IPS DF 6.9 (cell line): ENCODE measurements at regions not wholly inside any gene's neighbourhood (a gene's known extent, or its start where the extent isn't known, plus 50 kb on each side); places are given as distances from the start of the nearest gene placed in this dataset.

ENCODE experiments used
- DNase-seq: peaks from one replicate; pipeline ENCODE4 v3.0.0-alpha.2; 2013; ENCODE audit warnings: low read depth, low spot score
- H3K27ac ChIP-seq: one replicate; pipeline ENCODE4 v1.5.1; 2013; ENCODE audit warnings: low read length, control low read depth
- H3K27me3 ChIP-seq: 2 replicates; pipeline ENCODE4 v1.6.1; 2013; ENCODE audit warnings: mild to moderate bottlenecking, low read length; ENCODE audit not compliant: control insufficient read depth, insufficient read depth
- H3K36me3 ChIP-seq: 2 replicates; pipeline ENCODE4 v1.6.1; 2013; ENCODE audit warnings: low read length; ENCODE audit not compliant: control insufficient read depth, insufficient read depth
- H3K4me1 ChIP-seq: 2 replicates; pipeline ENCODE4 v1.6.1; 2013; ENCODE audit warnings: low read length; ENCODE audit not compliant: control insufficient read depth, insufficient read depth
- H3K4me3 ChIP-seq: 2 replicates; pipeline ENCODE4 v1.5.1; 2013; ENCODE audit warnings: mild to moderate bottlenecking, low read length
- H3K9me3 ChIP-seq: 2 replicates; pipeline ENCODE4 v1.6.1; 2013; ENCODE audit warnings: low read length, inconsistent platforms; ENCODE audit not compliant: control insufficient read depth, insufficient read depth
- WGBS: extraction: QIAGEN DNeasy Blood & Tissue Kit; methylation state at CpG from one replicate; pipeline ENCODE4 v1.1.7; 2013; ENCODE audit warnings: mixed read lengths, missing lambda C conversion rate; ENCODE audit not compliant: insufficient read length, insufficient coverage; 5-methylcytosine and 5-hydroxymethylcytosine counted together

DNA sequence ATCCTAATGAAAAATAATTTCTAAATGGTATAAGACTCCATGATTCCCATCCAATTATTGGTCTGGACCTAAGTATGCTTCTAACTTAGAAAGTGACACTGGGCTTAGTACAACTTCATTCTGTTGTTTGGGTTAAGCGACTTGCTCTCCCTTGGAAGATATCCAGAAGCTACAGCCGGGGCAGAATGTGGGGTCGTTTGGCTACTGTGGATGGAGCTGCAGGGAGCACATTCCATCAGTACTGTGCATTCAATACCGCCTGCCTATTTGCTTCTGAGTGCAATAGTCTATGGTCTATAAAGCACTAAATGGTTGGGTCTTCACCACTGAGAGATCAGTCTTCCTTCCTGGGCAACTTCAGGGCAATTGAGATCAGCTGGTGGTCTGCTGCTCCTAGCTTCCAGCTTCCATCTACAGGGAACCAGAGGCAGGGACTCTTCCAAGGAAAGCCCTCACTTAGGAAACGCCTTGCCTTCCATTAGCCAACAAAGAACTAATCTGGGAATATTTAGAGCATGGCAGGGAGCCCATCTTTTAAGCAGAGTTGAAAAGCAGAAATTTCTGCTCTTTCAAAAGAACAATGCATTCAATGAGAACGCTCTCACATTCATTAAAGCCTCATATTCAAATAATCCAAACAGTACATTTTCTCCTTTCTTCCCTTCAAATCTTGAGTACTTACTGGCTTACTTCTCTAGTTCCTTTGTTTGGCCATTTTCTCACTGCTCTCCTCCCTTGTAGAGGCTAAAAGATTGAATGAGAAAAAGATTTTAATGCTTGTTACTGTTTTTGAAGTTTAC is 1049.9 kb upstream of the TENM3 start:
- Histone ChIP-seq H3K9me3 (no peaks in the 10 kb centered on the region), H3K4me3 (no peak overlapping the region), H3K4me1 (no peaks in the 10 kb centered on the region), H3K36me3 (no peaks in the 10 kb centered on the region), H3K27ac (no peak overlapping the region), H3K27me3 (no peaks in the 10 kb centered on the region)
- no peak for DNase-seq
- WGBS, result no CpG with 5 or more reads among the region's 6 CpGs

DNA sequence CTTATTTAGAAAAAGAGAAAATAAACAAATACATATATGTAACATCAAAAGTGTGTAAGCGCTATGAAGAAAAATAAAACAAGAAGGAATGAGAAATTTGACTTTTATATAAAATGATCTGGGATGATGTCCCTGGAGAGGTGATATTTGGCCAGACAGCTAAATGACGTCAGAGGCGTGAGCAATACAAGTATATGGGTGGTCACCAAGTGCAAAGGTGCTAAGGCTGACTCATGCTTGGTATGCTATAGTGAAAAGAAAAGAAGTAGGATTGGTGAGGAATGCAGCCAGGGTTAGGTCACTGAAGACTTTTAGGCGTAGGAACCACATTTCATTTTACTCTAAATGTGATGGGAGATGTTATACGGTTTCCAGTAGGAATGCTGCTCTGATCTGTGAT is 1049.1 kb upstream of the TENM3 start:
- no peaks in the 10 kb centered on the region for H3K27me3 ChIP-seq
- WGBS, result no CpG with 5 or more reads among the region's 5 CpGs

GRCh38 chr4:181200076-181200475 is 1043.1 kb upstream of the TENM3 start:
- no peak for DNase-seq
- no peaks in the 10 kb centered on the region for H3K36me3 ChIP-seq
- no peaks in the 10 kb centered on the region for H3K27me3 ChIP-seq
- H3K4me3 ChIP-seq, result no peak overlapping the region
- H3K9me3 ChIP-seq, result no peaks in the 10 kb centered on the region
- no CpG with 5 or more reads among the region's 5 CpGs for WGBS
- H3K4me1 ChIP-seq, result no peaks in the 10 kb centered on the region
- H3K27ac ChIP-seq, result no peak overlapping the region

More for the DNA sequence above, 1049.1 kb upstream of the TENM3 start:
- Histone ChIP-seq H3K36me3 (no peaks in the 10 kb centered on the region), H3K4me1 (no peaks in the 10 kb centered on the region), H3K4me3 (no peak overlapping the region), H3K27ac (no peak overlapping the region), H3K9me3 (no peaks in the 10 kb centered on the region)
- no peak for DNase-seq

DNA sequence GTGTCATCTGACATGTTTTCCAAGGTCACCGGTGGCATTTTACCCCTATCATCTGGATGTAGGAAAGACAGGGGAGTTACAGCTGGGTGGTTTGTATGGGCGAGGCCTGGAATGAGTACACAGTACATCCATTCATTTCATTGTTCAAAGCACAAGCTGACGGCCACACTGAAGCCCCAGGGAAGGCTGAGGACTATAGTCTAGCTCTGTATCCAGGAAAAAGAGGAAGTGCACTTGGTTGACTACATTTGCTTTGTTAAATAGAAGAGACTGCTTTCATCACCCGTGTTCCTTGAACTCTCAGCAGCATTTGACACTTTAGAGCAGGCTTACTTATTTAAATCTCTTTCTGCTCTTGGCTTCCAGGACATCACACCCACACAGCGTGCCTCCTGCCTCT is 1041.0 kb upstream of the TENM3 start:
- Histone ChIP-seq H3K36me3 (no peaks in the 10 kb centered on the region), H3K27me3 (no peaks in the 10 kb centered on the region), H3K4me1 (no peaks in the 10 kb centered on the region), H3K9me3 (no peaks in the 10 kb centered on the region), H3K27ac (no peak overlapping the region), H3K4me3 (no peak overlapping the region)
- DNase-seq, result no peak
- no CpG with 5 or more reads among the region's 5 CpGs for WGBS

DNA sequence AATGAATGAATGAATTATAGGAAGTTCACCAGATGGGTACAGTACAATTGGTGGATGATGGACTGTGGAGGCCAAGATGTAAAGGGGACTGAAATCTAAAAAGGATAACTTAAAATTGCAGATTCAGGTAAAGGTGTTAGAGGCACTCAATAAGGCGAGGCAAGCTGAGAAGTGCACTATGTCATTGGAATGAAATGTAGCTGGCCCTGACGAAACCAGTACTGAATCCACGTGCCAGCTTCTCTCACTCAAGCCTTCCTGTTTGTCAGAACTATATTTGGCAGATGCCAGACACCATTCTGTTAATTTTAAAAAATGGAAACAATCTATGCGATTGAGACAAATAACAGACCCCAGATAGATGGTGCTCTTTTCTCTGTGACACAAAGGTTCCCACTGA is 1039.1 kb upstream of the TENM3 start:
- Histone ChIP-seq H3K4me3 (no peak overlapping the region), H3K4me1 (no peaks in the 10 kb centered on the region), H3K27ac (no peak overlapping the region), H3K9me3 (no peaks in the 10 kb centered on the region), H3K27me3 (no peaks in the 10 kb centered on the region), H3K36me3 (no peaks in the 10 kb centered on the region)
- WGBS, result no CpG with 5 or more reads among the region's 4 CpGs
- no peak for DNase-seq

- no peaks in the 10 kb centered on the region for H3K9me3 ChIP-seq
- no peaks in the 10 kb centered on the region for H3K36me3 ChIP-seq
- no peak for DNase-seq
- WGBS, result no CpG with 5 or more reads among the region's 2 CpGs
- H3K4me3 ChIP-seq, result no peak overlapping the region
- no peaks in the 10 kb centered on the region for H3K4me1 ChIP-seq
- no peak overlapping the region for H3K27ac ChIP-seq
- H3K27me3 ChIP-seq, result no peaks in the 10 kb centered on the region
These were observed 1029.7 kb upstream of the TENM3 start for GRCh38 chr4:181213551-181213950.

DNA sequence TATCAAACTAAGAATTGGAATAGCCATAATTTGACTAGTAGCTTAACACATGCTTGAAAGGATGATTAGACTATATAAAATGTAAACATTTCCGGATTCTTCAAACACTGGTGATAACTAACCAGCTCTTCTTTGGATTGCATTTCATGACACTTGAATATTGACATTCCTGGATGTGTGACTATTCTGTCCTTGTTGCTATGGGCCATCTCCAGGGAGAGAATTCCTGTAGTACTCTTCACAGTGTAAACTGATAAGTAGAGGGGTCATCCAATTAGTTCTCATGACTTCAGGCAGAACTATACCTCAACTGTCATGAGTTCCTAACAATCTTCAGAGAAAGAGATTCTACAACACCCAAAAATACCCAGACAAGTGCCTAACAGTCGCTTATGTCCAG is 1026.7 kb upstream of the TENM3 start:
- no peak for DNase-seq
- Histone ChIP-seq H3K27me3 (no peaks in the 10 kb centered on the region), H3K27ac (no peak overlapping the region), H3K4me1 (no peaks in the 10 kb centered on the region), H3K4me3 (no peak overlapping the region), H3K9me3 (no peaks in the 10 kb centered on the region), H3K36me3 (no peaks in the 10 kb centered on the region)
- WGBS, result 100% methylated on average over 1 of the region's 2 CpGs

- DNase-seq, result no peak
- Histone ChIP-seq H3K27ac (no peak overlapping the region), H3K4me1 (no peaks in the 10 kb centered on the region), H3K27me3 (no peaks in the 10 kb centered on the region), H3K36me3 (no peaks in the 10 kb centered on the region), H3K4me3 (no peak overlapping the region), H3K9me3 (no peaks in the 10 kb centered on the region)
- 100% methylated on average over 1 of the region's 3 CpGs for WGBS
These were observed 1023.3 kb upstream of the TENM3 start for GRCh38 chr4:181219783-181220416.

DNA sequence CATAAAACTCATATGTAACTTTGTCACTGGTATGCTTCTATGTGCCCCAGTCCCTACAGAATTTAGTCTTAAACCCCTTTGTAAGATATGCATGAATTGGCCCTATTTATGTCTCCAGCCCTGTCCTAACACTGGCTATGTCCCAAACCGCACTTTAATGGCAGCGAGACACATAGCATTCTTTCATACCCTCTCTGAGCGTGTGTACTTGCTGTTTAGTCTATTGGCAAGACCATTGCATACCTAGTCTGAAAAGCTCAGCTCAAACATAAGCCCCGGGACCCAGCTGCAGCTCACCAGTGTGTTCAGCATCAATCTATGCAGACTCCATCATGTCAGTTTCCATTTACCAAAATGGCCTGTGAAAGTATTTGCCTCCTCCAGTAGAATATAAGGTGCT is 1018.4 kb upstream of the TENM3 start:
- WGBS, result no CpG with 5 or more reads among the region's 4 CpGs
- DNase-seq, result no peak
- peaks cover 2% of the 10 kb centered on the region; the same call in 1 of the 2 replicates for H3K4me1 ChIP-seq
- no peak overlapping the region for H3K27ac ChIP-seq
- no peaks in the 10 kb centered on the region for H3K9me3 ChIP-seq
- no peak overlapping the region for H3K4me3 ChIP-seq
- H3K27me3 ChIP-seq, result no peaks in the 10 kb centered on the region
- no peaks in the 10 kb centered on the region for H3K36me3 ChIP-seq

- no peaks in the 10 kb centered on the region for H3K36me3 ChIP-seq
- no peaks in the 10 kb centered on the region for H3K9me3 ChIP-seq
- no peak overlapping the region for H3K4me3 ChIP-seq
- no peak overlapping the region for H3K27ac ChIP-seq
- peaks cover 2% of the 10 kb centered on the region; the same call in 1 of the 2 replicates for H3K4me1 ChIP-seq
- no peaks in the 10 kb centered on the region for H3K27me3 ChIP-seq
- WGBS, result no CpG with 5 or more reads among the region's 10 CpGs
- DNase-seq, result no peak
These were observed 1017.5 kb upstream of the TENM3 start for GRCh38 chr4:181225616-181226261.
